GM21381 (cell line): ENCODE measurements at regions not wholly inside any gene's neighbourhood (a gene's known extent, or its start where the extent isn't known, plus 50 kb on each side); places are given as distances from the start of the nearest gene placed in this dataset.

ENCODE experiments used
- ATAC-seq: cut with Tn5 transposase; IDR thresholded peaks from one replicate; pipeline ENCODE4 v1.9.1; 2021; ENCODE audit warnings: mild to moderate bottlenecking, moderate library complexity; ENCODE audit not compliant: unreplicated experiment

- no peak for ATAC-seq
Observed at GRCh38 chr2:103264058-103264768, 502.4 kb downstream of the TMEM182 start.

GRCh38 chr2:103265521-103265920, 503.7 kb downstream of the TMEM182 start:
- ATAC-seq: no peak

GRCh38 chr2:103268841-103269498, 507.1 kb downstream of the TMEM182 start:
- no peak for ATAC-seq

GRCh38 chr2:103276869-103277268, 515.0 kb downstream of the TMEM182 start:
- no peak for ATAC-seq

GRCh38 chr2:103284750-103285149, 522.9 kb downstream of the TMEM182 start:
- no peak for ATAC-seq

- ATAC-seq: no peak
Observed at GRCh38 chr2:103285354-103285753, 523.5 kb downstream of the TMEM182 start.

GRCh38 chr2:103287746-103288145, 525.9 kb downstream of the TMEM182 start:
- no peak for ATAC-seq

- ATAC-seq: no peak
Observed at GRCh38 chr2:103288696-103289095, 526.9 kb downstream of the TMEM182 start.

- ATAC-seq: no peak
Observed at GRCh38 chr2:103289105-103289725, 527.4 kb downstream of the TMEM182 start.

- no peak for ATAC-seq
Observed at GRCh38 chr2:103292573-103292972, 530.7 kb downstream of the TMEM182 start.

GRCh38 chr2:103293067-103293741, 531.4 kb downstream of the TMEM182 start:
- ATAC-seq: no peak

GRCh38 chr2:103293742-103294077, 531.9 kb downstream of the TMEM182 start:
- no peak for ATAC-seq

GRCh38 chr2:103294420-103294819, 532.6 kb downstream of the TMEM182 start:
- ATAC-seq: no peak

- no peak for ATAC-seq
Observed at GRCh38 chr2:103295591-103295990, 533.8 kb downstream of the TMEM182 start.

- no peak for ATAC-seq
Observed at GRCh38 chr2:103324671-103325070, 562.8 kb downstream of the TMEM182 start.

GRCh38 chr2:103327386-103327785, 565.6 kb downstream of the TMEM182 start:
- no peak for ATAC-seq

GRCh38 chr2:103327966-103328365, 566.1 kb downstream of the TMEM182 start:
- no peak for ATAC-seq

- no peak for ATAC-seq
Observed at GRCh38 chr2:103335403-103335802, 573.6 kb downstream of the TMEM182 start.

GRCh38 chr2:103338819-103339218, 577.0 kb downstream of the TMEM182 start:
- ATAC-seq: no peak

- no peak for ATAC-seq
Observed at GRCh38 chr2:103346780-103347179, 584.9 kb downstream of the TMEM182 start.

- no peak for ATAC-seq
Observed at GRCh38 chr2:103353774-103354173, 591.9 kb downstream of the TMEM182 start.

- ATAC-seq: no peak
Observed at GRCh38 chr2:103355287-103355686, 593.5 kb downstream of the TMEM182 start.
